ENCODE measurements at regions not wholly inside any gene's neighbourhood (a gene's known extent, or its start where the extent isn't known, plus 50 kb on each side); places are given as distances from the start of the nearest gene placed in this dataset.

GRCh38 chr22:27509132-27509920, 292.2 kb downstream of the MN1 start:
- H3K27me3 ChIP-seq (replicated peaks; ENCODE audit: insufficient read depth, low read length) = peaks cover 20% of the 10 kb centered on the region
- DNase-seq = no peak
- H3K36me3 ChIP-seq (replicated peaks; ENCODE audit: insufficient read depth, low read length) = no peaks in the 10 kb centered on the region
- H4K20me1 ChIP-seq (ENCODE audit: insufficient read depth, low read length) = no peaks in the 10 kb centered on the region
- H2AFZ ChIP-seq (ENCODE audit: low read length) = no peak overlapping the region
- no peak overlapping the region for H3K4me3 ChIP-seq (ENCODE audit: low read length)
- TF ChIP-seq CTCF (IDR thresholded peaks at IDR 0.05; ENCODE audit: low read length) (no peak), EZH2 (optimal IDR thresholded peaks at IDR 0.05; ENCODE audit: low read depth, low read length) (no peak), EZH2phosphoT487 (IDR thresholded peaks at IDR 0.05; ENCODE audit: low read length) (no peak)
- no peak overlapping the region for H3K9ac ChIP-seq (ENCODE audit: low read length)
- H3K9me3 ChIP-seq (replicated peaks; ENCODE audit: insufficient read depth, low read length) = no peaks in the 10 kb centered on the region
- H3K27ac ChIP-seq (ENCODE audit: low read length) = no peak overlapping the region
- no peaks in the 10 kb centered on the region for H3F3A ChIP-seq (ENCODE audit: insufficient read depth, low read length)
- no peaks in the 10 kb centered on the region for H3K4me1 ChIP-seq (ENCODE audit: low read length)
- H3K4me2 ChIP-seq (ENCODE audit: low read depth, low read length) = no peak overlapping the region
- no peaks in the 10 kb centered on the region for H3K9me2 ChIP-seq (replicated peaks; ENCODE audit: insufficient read depth, low read length)
- no peaks in the 10 kb centered on the region for H3K79me2 ChIP-seq (ENCODE audit: low read length)

- H3K27ac ChIP-seq (ENCODE audit: low read length) = no peak overlapping the region
- TF ChIP-seq EZH2phosphoT487 (IDR thresholded peaks at IDR 0.05; ENCODE audit: low read length) = no peak
- TF ChIP-seq CTCF (IDR thresholded peaks at IDR 0.05; ENCODE audit: low read length) = no peak
- TF ChIP-seq EZH2 (optimal IDR thresholded peaks at IDR 0.05; ENCODE audit: low read depth, low read length) = no peak
- H3K4me1 ChIP-seq (ENCODE audit: low read length) = no peaks in the 10 kb centered on the region
- no peak overlapping the region for H3K9ac ChIP-seq (ENCODE audit: low read length)
- H3K27me3 ChIP-seq (replicated peaks; ENCODE audit: insufficient read depth, low read length) = peaks cover 19% of the 10 kb centered on the region
- H3K36me3 ChIP-seq (replicated peaks; ENCODE audit: insufficient read depth, low read length) = no peaks in the 10 kb centered on the region
- no peaks in the 10 kb centered on the region for H4K20me1 ChIP-seq (ENCODE audit: insufficient read depth, low read length)
- H3K4me2 ChIP-seq (ENCODE audit: low read depth, low read length) = no peak overlapping the region
- H3K9me3 ChIP-seq (replicated peaks; ENCODE audit: insufficient read depth, low read length) = no peaks in the 10 kb centered on the region
- no peak overlapping the region for H2AFZ ChIP-seq (ENCODE audit: low read length)
- H3K9me2 ChIP-seq (replicated peaks; ENCODE audit: insufficient read depth, low read length) = no peaks in the 10 kb centered on the region
- no peaks in the 10 kb centered on the region for H3F3A ChIP-seq (ENCODE audit: insufficient read depth, low read length)
- no peak overlapping the region for H3K4me3 ChIP-seq (ENCODE audit: low read length)
- H3K79me2 ChIP-seq (ENCODE audit: low read length) = no peaks in the 10 kb centered on the region
- DNase-seq = no peak
These were observed 291.5 kb downstream of the MN1 start for GRCh38 chr22:27510024-27510423.

- Histone ChIP-seq H3K4me3 (ENCODE audit: low read length) (no peak overlapping the region), H3K9ac (ENCODE audit: low read length) (no peak overlapping the region), H3K27ac (ENCODE audit: low read length) (no peak overlapping the region), H3K9me3 (replicated peaks; ENCODE audit: insufficient read depth, low read length) (no peaks in the 10 kb centered on the region), H3K27me3 (replicated peaks; ENCODE audit: insufficient read depth, low read length) (peaks cover 34% of the 10 kb centered on the region), H3K79me2 (ENCODE audit: low read length) (no peaks in the 10 kb centered on the region), H2AFZ (ENCODE audit: low read length) (no peak overlapping the region), H3K4me1 (ENCODE audit: low read length) (no peaks in the 10 kb centered on the region), H3F3A (ENCODE audit: insufficient read depth, low read length) (no peaks in the 10 kb centered on the region), H3K9me2 (replicated peaks; ENCODE audit: insufficient read depth, low read length) (no peaks in the 10 kb centered on the region), H4K20me1 (ENCODE audit: insufficient read depth, low read length) (no peaks in the 10 kb centered on the region), H3K4me2 (ENCODE audit: low read depth, low read length) (no peak overlapping the region), H3K36me3 (replicated peaks; ENCODE audit: insufficient read depth, low read length) (no peaks in the 10 kb centered on the region)
- no peak for DNase-seq
- no peak for TF ChIP-seq EZH2phosphoT487 (IDR thresholded peaks at IDR 0.05; ENCODE audit: low read length)
- no peak for TF ChIP-seq EZH2 (optimal IDR thresholded peaks at IDR 0.05; ENCODE audit: low read depth, low read length)
- no peak for TF ChIP-seq CTCF (IDR thresholded peaks at IDR 0.05; ENCODE audit: low read length)
These were observed 289.2 kb downstream of the MN1 start for GRCh38 chr22:27512283-27512761.

Data from MM.1S (cell line).